Activated T-cell treated with anti-CD3 and anti-CD28 coated beads for 4 hours (primary cell): ENCODE measurements at regions not wholly inside any gene's neighbourhood (a gene's known extent, or its start where the extent isn't known, plus 50 kb on each side); places are given as distances from the start of the nearest gene placed in this dataset.
A peak's percentile ranks its signal among the peaks of the same experiment; 100 is the strongest.

Experiments
- DNase-seq: peaks from one replicate; pipeline ENCODE4 v3.0.0-alpha.2; 2020

DNA sequence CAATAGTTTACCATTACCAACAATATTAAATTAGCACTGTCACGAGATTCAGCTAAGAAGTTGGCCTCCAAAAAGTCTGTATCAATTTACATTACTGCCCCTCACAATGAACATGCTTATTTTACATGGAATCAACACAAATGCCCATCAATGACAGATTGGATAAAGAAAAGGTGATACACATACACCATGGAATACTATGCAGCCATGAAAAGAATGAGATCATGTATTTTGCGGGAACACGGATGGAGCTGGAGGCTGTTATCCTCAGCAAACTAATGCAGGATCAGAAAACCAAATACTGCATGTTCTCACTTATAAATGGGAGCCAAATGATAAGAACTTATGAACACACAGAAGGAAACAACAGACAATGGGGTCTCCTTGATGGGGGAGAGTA is 211.8 kb upstream of the RREB1 start:
- DNase-seq, result no peak

DNA sequence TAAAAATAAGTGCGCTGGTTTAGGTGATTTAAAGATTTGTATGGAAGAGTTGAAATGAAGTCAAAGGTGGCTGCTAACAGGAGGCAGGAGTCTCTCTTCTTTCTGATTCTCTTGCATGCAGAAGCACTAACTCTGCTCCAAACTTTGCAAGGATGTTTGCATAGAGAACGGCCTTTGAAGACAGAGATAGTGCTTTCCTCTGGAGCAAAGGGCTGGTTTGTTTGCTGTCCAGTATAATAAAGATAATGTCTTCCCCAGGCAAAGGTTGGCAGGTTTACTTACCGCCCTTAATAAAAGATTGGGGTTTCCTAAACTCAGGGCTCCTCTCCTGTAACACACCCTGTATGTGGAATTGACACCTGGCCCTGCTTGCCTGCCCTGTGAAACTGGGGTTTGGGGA is 210.6 kb upstream of the RREB1 start:
- no peak for DNase-seq

GRCh38 chr6:6900569-6901204 is 207.1 kb upstream of the RREB1 start:
- no peak for DNase-seq

DNA sequence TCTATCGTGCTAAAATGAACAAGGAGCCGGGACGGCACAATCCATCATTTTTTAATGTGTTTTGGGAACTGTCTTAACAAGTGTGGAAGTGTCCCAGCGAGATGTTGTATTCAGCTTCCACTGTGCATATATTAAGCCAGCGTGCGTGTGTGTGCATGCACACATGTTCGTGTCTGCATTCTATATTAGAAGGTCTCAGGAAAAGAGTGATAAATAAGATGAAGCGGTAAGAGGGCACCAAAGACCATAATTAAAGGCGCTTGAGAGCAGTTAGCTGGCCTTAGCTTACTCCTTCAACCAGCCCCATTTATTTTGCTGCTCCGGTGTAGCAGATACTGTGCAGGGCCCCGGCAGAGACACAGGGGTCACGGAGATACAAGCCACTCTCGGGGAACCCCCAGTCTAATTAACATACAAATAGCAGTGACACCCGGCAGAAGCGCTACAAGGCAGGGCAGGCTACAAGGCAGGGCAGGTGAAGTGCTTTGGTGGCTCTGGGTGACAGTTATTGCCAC is 206.5 kb upstream of the RREB1 start:
- DNase-seq, result no peak

- DNase-seq, result no peak
Observed at GRCh38 chr6:6901945-6902344, 205.8 kb upstream of the RREB1 start.

DNA sequence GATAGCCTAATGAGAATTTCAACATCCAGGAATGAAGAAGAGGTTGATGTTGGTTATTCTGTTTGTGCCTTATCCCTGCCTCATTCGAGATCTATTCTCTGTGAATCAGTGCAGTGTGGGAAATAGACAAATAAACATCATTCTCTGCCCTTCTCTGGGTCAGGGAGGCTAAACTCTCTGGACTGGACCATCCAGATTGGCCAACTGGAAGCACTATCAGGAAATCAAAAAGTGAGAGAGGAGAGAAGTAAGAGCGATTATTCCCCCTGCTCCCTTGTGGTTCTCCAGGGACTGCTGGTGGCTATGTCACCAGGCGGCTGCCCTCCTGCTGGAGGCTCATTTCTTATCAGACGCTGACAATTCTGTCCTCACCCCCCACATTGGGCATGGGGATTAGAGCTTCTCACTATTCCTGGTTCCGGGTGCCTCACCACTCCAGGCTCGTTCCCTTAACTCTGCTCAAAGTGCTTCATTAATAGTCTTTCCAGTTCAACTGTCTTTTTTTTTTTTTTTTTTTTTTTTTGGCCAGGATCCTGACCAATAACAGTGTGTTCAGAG is 201.7 kb upstream of the RREB1 start:
- DNase-seq, result no peak

GRCh38 chr6:6906570-6907213 is 201.1 kb upstream of the RREB1 start:
- no peak for DNase-seq

- no peak for DNase-seq
Observed at GRCh38 chr6:6907286-6907685, 200.5 kb upstream of the RREB1 start.

DNA sequence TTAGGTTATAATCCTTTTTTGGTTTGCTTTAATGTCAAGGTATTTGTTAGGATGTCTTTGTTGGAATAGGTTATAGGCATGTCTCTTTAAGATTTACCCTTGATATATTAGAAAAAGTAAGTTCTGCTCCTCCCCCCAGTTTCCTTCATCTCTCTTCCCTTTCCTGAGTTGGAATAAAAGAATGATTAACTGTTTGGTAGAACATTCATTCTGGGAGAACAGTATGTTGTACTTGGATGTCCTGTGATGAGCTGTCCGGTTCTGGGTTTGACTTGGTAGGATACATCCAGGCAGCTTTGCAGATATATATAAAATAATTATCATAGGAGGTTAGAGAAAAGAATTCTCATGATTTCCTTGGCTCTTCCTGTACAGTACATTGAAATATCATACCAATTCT is 199.6 kb upstream of the RREB1 start:
- no peak for DNase-seq

- DNase-seq, result no peak
Observed at GRCh38 chr6:6909111-6909510, 198.7 kb upstream of the RREB1 start.

DNA sequence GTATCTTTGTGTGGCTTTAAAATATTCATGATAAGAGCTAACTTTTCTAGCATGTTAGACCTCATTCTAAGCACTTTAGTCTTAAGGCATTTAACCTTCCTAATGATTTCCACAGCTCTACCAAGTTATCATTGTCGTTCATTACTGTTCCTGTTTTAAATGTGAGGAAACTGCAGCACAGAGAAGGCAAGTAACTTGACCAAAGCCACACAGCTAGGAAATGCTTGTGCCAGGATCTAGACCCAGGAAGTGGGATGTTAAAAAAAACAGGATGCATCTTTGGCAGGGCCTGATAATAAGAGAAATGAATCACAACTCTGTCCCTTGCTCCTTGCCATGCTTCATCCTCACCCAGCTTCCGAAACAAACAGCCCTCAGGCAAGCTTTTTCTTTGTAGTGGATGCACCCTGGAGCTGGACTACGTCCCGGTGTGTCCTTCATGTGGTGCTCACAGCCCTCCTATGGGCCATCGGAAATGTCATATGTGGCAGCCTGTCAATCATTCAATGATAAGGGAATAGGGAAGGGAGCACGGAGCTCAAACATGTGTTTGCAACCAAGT is 196.9 kb upstream of the RREB1 start:
- DNase-seq, result no peak

GRCh38 chr6:6911391-6911790 is 196.4 kb upstream of the RREB1 start:
- DNase-seq, result no peak

DNA sequence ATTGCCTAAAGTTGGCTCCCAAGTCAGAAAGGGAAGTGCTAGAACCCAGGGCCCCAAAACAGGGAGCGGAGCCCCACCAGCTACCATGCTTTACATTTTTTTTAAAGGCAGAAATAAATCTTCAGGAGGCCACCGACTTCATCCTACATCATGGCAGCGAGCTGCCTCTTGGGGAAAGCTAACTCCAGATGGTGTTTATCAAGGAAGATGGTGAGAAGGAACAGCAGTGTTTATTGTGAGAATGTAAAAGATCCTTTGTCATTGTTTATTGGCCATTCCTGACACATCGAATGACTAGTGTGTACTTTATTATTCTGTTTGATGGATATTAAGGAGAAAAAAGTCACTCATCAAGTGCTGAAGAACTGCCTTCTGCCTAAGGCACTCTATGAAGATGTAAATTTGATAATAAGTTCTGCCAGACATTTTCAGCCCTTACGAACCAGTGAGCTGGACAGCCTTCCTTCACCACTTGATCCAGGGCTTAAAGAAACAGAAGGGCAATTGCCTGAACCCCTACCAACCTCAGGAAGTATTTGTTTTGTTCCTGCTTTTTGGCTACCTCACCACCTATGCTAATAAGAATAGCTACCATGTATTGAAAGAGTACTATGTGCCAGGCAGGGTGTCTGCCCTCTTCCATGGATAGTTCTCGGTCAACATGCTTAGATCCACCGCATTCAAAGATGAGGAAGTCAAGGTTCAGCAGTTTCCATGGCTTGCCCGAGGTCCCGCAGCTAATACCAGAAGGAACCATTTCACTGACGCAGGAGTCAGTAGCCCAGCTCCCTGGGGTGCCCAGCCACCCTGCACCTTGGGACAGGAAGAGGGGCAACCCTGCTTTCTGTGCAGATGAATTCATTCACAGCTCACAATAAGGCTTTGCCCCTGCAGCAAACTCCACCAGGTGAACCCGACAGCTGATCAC is 194.7 kb upstream of the RREB1 start:
- no peak for DNase-seq

DNA sequence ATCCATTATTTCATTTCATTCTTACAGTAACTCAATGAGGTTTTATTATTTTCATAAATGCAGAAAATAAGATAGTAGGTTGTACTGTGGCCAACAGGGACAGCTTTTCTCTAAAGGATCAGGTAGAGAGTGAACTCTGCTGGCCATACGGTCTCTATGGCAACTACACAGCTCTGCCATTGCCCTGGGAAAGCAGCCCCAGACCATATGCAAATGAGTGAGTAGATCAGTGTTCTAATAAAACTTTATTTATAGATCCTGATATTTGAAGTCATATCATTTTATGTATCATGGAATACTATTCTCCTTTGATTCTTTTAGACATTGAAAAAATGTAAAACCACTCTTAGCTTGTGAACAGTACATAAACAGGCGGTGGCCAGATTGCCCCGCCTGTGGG is 192.5 kb upstream of the RREB1 start:
- no peak for DNase-seq

- no peak for DNase-seq
Observed at GRCh38 chr6:6915813-6916547, 191.8 kb upstream of the RREB1 start.

GRCh38 chr6:6916598-6916997 is 191.2 kb upstream of the RREB1 start:
- DNase-seq, result no peak

GRCh38 chr6:6918216-6918983 is 189.4 kb upstream of the RREB1 start:
- DNase-seq, result peak; percentile 46

GRCh38 chr6:6919173-6919572 is 188.6 kb upstream of the RREB1 start:
- DNase-seq, result no peak

DNA sequence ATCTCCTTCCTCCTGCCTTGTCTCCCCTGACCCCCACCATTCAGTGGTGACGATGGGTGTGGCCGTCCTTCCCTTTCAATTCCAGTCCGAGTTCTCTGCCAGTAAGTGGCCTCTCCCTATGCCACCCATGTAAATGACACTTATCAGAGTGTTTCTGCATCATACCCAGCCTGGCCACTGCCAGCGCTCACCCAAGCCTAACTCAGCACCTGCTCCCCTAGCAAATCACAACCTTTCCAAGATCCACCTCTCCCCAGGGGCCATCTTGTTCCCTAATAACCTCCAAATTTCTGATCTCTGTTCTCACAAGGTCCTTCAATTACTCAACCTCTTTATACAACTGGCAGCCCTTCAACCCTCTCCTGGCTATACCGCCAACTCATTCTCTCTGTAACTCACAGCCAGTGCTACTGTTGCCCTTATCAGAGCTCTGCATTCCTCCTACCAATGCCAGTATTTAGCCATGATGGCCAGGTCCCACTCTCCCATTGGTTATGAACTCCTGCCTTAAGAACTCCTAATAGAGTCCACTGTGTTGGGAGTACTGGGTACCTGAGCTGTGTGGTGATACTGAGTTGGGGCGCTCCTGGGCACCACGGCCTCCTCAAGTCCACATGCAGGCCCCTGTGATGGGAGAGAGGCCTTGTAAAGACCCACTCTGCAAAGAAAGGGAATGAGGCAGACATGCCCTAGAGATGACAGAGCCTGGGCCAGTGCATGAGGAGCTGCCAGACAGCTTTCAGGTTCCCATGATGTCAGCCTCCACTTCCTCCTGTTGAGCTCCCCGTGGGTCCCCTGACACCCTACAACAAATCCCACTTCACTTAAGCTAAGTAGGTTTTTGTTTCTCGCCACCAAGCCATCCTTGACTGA is 187.4 kb upstream of the RREB1 start:
- no peak for DNase-seq

DNA sequence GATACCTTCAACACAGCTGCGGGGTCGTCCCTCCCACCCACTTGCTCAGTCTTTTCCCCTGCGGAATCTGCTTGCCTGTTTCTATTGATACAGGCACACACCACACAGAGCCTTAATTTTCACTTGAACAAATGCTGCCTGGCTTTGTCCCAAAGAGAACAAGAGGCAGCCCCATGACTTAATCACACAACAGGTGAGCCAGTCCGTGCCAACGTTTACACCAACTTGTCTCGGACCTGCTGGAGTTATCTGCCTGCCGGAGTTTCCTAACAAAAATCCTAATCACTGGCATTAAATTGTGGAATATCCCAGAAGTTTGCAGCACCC is 186.8 kb upstream of the RREB1 start:
- no peak for DNase-seq

DNA sequence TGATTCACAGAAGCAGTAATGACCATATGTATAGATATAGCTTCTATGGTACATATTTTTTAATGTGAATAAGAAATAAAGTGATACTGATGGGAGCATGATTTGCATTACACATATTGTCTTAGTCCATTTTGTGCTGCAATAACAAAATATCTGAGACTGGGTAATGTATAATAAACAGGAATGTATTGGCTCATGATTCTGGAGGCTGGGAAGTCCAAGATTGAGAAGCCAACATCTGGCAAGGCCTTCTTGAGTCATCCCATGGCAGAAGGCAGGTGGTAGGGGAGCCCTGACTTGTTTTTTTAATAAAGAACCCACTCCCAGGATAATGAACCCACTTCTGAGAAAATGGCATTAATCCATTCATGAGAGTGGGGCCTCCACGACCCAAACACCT is 185.6 kb upstream of the RREB1 start:
- no peak for DNase-seq
